GM23338 (cell line): ENCODE measurements at regions not wholly inside any gene's neighbourhood (a gene's known extent, or its start where the extent isn't known, plus 50 kb on each side); places are given as distances from the start of the nearest gene placed in this dataset.

Experiments used
- ATAC-seq: fragments of 200-7000 bp; cut with Tn5 transposase; 3 replicates; pipeline ENCODE4 v1.9.1; 2020
- DNase-seq: peaks from one replicate; pipeline ENCODE4 v3.0.0-alpha.2; 2015; ENCODE audit warnings: low spot score
- H2AFZ ChIP-seq: fragments of 200-600 bp; sonication (generic); 2 replicates; pipeline ENCODE4 v1.8.0; 2016; ENCODE audit warnings: antibody characterized with exemption, mild to moderate bottlenecking, moderate library complexity
- H3F3A ChIP-seq: fragments of 200-600 bp; sonication (generic); replicated peaks from 2 replicates; pipeline ENCODE4 v1.8.0; 2017; ENCODE audit warnings: antibody characterized with exemption, mixed run types, low read depth
- H3K27ac ChIP-seq: fragments of 200-600 bp; sonication (generic); 2 replicates; pipeline ENCODE4 v1.6.1; 2016; ENCODE audit warnings: low read depth
- H3K27me3 ChIP-seq: fragments of 200-600 bp; sonication (generic); 2 replicates; pipeline ENCODE4 v1.8.0; 2016; ENCODE audit warnings: mild to moderate bottlenecking, mixed run types, moderate library complexity; ENCODE audit not compliant: insufficient read depth
- H3K36me3 ChIP-seq: fragments of 200-600 bp; sonication (generic); 2 replicates; pipeline ENCODE4 v1.8.0; 2016; ENCODE audit warnings: mild to moderate bottlenecking; ENCODE audit not compliant: insufficient read depth
- H3K4me1 ChIP-seq: fragments of 200-600 bp; sonication (generic); 2 replicates; pipeline ENCODE4 v1.8.0; 2016; ENCODE audit warnings: mild to moderate bottlenecking, moderate library complexity; ENCODE audit not compliant: insufficient read depth
- H3K4me2 ChIP-seq: fragments of 200-600 bp; sonication (generic); 2 replicates; pipeline ENCODE4 v1.7.1; 2017; ENCODE audit warnings: mixed run types
- H3K4me3 ChIP-seq: fragments of 200-600 bp; sonication (generic); 2 replicates; pipeline ENCODE4 v1.6.1; 2016; ENCODE audit warnings: mixed run types
- H3K79me2 ChIP-seq: fragments of 200-600 bp; sonication (generic); replicated peaks from 2 replicates; pipeline ENCODE4 v1.8.0; 2017; ENCODE audit warnings: mild to moderate bottlenecking; ENCODE audit not compliant: insufficient read depth
- H3K9me2 ChIP-seq: fragments of 200-600 bp; sonication (generic); 2 replicates; pipeline ENCODE4 v1.8.0; 2017; ENCODE audit not compliant: insufficient read depth
- H4K20me1 ChIP-seq: fragments of 200-600 bp; sonication (generic); replicated peaks from 2 replicates; pipeline ENCODE4 v1.8.0; 2017; ENCODE audit warnings: mild to moderate bottlenecking; ENCODE audit not compliant: insufficient read depth
- H3K27ac Mint-ChIP-seq: 2 replicates; pipeline ENCODE4 v1.8.0; 2020; ENCODE audit warnings: inconsistent platforms, mild to moderate bottlenecking, moderate library complexity, mixed read lengths
- H3K27me3 Mint-ChIP-seq: 3 replicates; pipeline ENCODE4 v1.8.0; 2022; ENCODE audit warnings: low read depth, mild to moderate bottlenecking, moderate library complexity, mixed read lengths, inconsistent platforms; ENCODE audit not compliant: insufficient read depth, poor library complexity
- H3K36me3 Mint-ChIP-seq: 3 replicates; pipeline ENCODE4 v1.8.0; 2021; ENCODE audit warnings: low read depth, mild to moderate bottlenecking, inconsistent platforms, moderate library complexity, mixed read lengths
- H3K4me1 Mint-ChIP-seq: 3 replicates; pipeline ENCODE4 v1.8.0; 2020; ENCODE audit warnings: mild to moderate bottlenecking, inconsistent platforms, mixed read lengths
- H3K4me3 Mint-ChIP-seq: 3 replicates; pipeline ENCODE4 v1.8.0; 2021; ENCODE audit warnings: moderate library complexity, mild to moderate bottlenecking, inconsistent platforms, mixed read lengths
- H3K9me3 Mint-ChIP-seq: 3 replicates; pipeline ENCODE4 v1.8.0; 2020; ENCODE audit warnings: moderate library complexity, mild to moderate bottlenecking, inconsistent platforms, mixed read lengths
- EZH2 ChIP-seq: fragments of 200-600 bp; sonication (generic); IDR thresholded peaks from one replicate; pipeline ENCODE4 v1.8.0; 2017; ENCODE audit warnings: antibody characterized with exemption, mild to moderate bottlenecking, low read depth; ENCODE audit not compliant: unreplicated experiment
- EZH2phosphoT487 ChIP-seq: fragments of 200-600 bp; sonication (generic); IDR thresholded peaks from one replicate; pipeline ENCODE4 v1.8.1; 2018; ENCODE audit warnings: antibody characterized with exemption; ENCODE audit not compliant: unreplicated experiment
- JUNB ChIP-seq: IDR thresholded peaks from one replicate; pipeline ENCODE4 v1.6.1; 2016; ENCODE audit warnings: antibody characterized with exemption; ENCODE audit not compliant: unreplicated experiment
- NANOG ChIP-seq: IDR thresholded peaks from 2 replicates; pipeline ENCODE4 v1.6.1; 2016; ENCODE audit warnings: antibody characterized with exemption, borderline replicate concordance
- POLR2AphosphoS5 ChIP-seq: IDR thresholded peaks from 2 replicates; pipeline ENCODE4 v1.6.1; 2016; ENCODE audit warnings: antibody characterized with exemption, low read depth
- STAT1 ChIP-seq: IDR thresholded peaks from one replicate; pipeline ENCODE4 v1.6.1; 2016; ENCODE audit warnings: antibody characterized with exemption; ENCODE audit not compliant: unreplicated experiment
- ZNF114 ChIP-seq: fragments of 250-450 bp; sonication (Bioruptor Pico); IDR thresholded peaks from 2 replicates; pipeline ENCODE4 v1.5.0; 2020; ENCODE audit warnings: mild to moderate bottlenecking, moderate library complexity
- ZNF331 ChIP-seq: fragments of 250-450 bp; sonication (Bioruptor Pico); IDR thresholded peaks from 2 replicates; pipeline ENCODE4 v1.5.0; 2020; ENCODE audit warnings: low read depth, mild to moderate bottlenecking, moderate library complexity
- ZNF462 ChIP-seq: fragments of 250-450 bp; sonication (Bioruptor Pico); IDR thresholded peaks from 2 replicates; pipeline ENCODE4 v1.5.0; 2020; ENCODE audit warnings: mild to moderate bottlenecking, moderate library complexity
- TF ChIP-seq, protein P1 (sequence below): IDR thresholded peaks from one replicate; pipeline ENCODE4 v1.6.1; 2018; ENCODE audit warnings: antibody characterized with exemption; ENCODE audit not compliant: unreplicated experiment
- TF ChIP-seq, protein P2 (sequence below), 2 experiments: fragments of 200-600 bp in 1 of 2; sonication (generic) in 1 of 2; conservative IDR thresholded peaks; 2 replicates each; pipeline versions ENCODE4 v1.5.1 to v1.6.1; 2016 to 2017; ENCODE audit warnings: antibody characterized with exemption in 2 of 2, low read depth in 2 of 2, mild to moderate bottlenecking in 2 of 2, moderate library complexity in 1 of 2
- TF ChIP-seq, protein P3 (sequence below): IDR thresholded peaks from 2 replicates; pipeline ENCODE4 v1.6.1; 2016; ENCODE audit warnings: antibody characterized with exemption

GRCh38 chr18:28705482-28705881 is 528.6 kb upstream of the CDH2 start:
- Histone ChIP-seq H3F3A (no peaks in the 10 kb centered on the region), H3K9me2 (no peaks in the 10 kb centered on the region), H2AFZ (no peak overlapping the region), H3K4me3 (no peak overlapping the region), H3K4me1 (peaks cover 32% of the 10 kb centered on the region), H3K4me2 (peak overlapping the region; percentile 21; the same call in 1 of the 2 replicates), H3K27ac (no peak overlapping the region), H4K20me1 (no peaks in the 10 kb centered on the region), H3K36me3 (no peaks in the 10 kb centered on the region), H3K79me2 (no peaks in the 10 kb centered on the region), H3K27me3 (no peaks in the 10 kb centered on the region)
- H3K27ac Mint-ChIP-seq = no peak overlapping the region; the same call in 1 of the 2 replicates
- ATAC-seq (no peak), DNase-seq (no peak)
- H3K9me3 Mint-ChIP-seq = no peaks in the 10 kb centered on the region
- peaks cover 2% of the 10 kb centered on the region for H3K27me3 Mint-ChIP-seq
- H3K4me1 Mint-ChIP-seq = peaks cover 31% of the 10 kb centered on the region
- TF ChIP-seq ZNF331 (CRISPR knock-in tag) = no peak
- TF ChIP-seq JUNB = no peak
- TF ChIP-seq, protein P1, sequence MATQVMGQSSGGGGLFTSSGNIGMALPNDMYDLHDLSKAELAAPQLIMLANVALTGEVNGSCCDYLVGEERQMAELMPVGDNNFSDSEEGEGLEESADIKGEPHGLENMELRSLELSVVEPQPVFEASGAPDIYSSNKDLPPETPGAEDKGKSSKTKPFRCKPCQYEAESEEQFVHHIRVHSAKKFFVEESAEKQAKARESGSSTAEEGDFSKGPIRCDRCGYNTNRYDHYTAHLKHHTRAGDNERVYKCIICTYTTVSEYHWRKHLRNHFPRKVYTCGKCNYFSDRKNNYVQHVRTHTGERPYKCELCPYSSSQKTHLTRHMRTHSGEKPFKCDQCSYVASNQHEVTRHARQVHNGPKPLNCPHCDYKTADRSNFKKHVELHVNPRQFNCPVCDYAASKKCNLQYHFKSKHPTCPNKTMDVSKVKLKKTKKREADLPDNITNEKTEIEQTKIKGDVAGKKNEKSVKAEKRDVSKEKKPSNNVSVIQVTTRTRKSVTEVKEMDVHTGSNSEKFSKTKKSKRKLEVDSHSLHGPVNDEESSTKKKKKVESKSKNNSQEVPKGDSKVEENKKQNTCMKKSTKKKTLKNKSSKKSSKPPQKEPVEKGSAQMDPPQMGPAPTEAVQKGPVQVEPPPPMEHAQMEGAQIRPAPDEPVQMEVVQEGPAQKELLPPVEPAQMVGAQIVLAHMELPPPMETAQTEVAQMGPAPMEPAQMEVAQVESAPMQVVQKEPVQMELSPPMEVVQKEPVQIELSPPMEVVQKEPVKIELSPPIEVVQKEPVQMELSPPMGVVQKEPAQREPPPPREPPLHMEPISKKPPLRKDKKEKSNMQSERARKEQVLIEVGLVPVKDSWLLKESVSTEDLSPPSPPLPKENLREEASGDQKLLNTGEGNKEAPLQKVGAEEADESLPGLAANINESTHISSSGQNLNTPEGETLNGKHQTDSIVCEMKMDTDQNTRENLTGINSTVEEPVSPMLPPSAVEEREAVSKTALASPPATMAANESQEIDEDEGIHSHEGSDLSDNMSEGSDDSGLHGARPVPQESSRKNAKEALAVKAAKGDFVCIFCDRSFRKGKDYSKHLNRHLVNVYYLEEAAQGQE = no peak
- no peak for TF ChIP-seq POLR2AphosphoS5
- no peak for TF ChIP-seq STAT1
- TF ChIP-seq, protein P2, sequence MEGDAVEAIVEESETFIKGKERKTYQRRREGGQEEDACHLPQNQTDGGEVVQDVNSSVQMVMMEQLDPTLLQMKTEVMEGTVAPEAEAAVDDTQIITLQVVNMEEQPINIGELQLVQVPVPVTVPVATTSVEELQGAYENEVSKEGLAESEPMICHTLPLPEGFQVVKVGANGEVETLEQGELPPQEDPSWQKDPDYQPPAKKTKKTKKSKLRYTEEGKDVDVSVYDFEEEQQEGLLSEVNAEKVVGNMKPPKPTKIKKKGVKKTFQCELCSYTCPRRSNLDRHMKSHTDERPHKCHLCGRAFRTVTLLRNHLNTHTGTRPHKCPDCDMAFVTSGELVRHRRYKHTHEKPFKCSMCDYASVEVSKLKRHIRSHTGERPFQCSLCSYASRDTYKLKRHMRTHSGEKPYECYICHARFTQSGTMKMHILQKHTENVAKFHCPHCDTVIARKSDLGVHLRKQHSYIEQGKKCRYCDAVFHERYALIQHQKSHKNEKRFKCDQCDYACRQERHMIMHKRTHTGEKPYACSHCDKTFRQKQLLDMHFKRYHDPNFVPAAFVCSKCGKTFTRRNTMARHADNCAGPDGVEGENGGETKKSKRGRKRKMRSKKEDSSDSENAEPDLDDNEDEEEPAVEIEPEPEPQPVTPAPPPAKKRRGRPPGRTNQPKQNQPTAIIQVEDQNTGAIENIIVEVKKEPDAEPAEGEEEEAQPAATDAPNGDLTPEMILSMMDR (conservative IDR thresholded peaks at IDR 0.05; ENCODE audit: low read depth in 2 of 2) = no peak
- TF ChIP-seq, protein P3, sequence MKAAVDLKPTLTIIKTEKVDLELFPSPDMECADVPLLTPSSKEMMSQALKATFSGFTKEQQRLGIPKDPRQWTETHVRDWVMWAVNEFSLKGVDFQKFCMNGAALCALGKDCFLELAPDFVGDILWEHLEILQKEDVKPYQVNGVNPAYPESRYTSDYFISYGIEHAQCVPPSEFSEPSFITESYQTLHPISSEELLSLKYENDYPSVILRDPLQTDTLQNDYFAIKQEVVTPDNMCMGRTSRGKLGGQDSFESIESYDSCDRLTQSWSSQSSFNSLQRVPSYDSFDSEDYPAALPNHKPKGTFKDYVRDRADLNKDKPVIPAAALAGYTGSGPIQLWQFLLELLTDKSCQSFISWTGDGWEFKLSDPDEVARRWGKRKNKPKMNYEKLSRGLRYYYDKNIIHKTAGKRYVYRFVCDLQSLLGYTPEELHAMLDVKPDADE = no peak
- no peak for TF ChIP-seq EZH2phosphoT487
- no peak for TF ChIP-seq ZNF114 (CRISPR knock-in tag)
- no peak for TF ChIP-seq EZH2
- no peak for TF ChIP-seq ZNF462
- TF ChIP-seq NANOG = no peak
- no peak overlapping the region for H3K4me3 Mint-ChIP-seq
- H3K36me3 Mint-ChIP-seq = peaks cover 3% of the 10 kb centered on the region; the same call in 1 of the 3 replicates
